ENCODE measurements at regions not wholly inside any gene's neighbourhood (a gene's known extent, or its start where the extent isn't known, plus 50 kb on each side); places are given as distances from the start of the nearest gene placed in this dataset.

DNA sequence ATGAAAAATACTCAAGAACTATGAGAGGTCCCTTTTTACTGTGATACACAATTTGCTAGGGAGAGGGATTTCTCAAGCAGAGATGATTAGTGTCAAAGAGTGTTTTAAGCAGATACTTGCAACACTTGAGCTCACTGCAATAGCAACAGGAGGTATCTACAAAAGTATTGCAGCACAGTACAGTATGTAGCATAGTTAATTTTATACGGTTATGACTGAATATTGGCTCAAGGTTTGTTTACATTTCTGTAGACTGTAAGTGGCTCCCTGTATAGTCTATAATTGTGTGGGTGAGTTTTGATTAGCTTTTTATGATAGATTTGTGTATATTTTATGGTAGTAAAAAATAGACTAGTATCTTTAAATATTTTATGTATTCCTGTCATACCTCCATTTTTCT, 1177.2 kb downstream of the TECRL start:
- no peak for TF ChIP-seq POLR2A (IDR thresholded peaks at IDR 0.05; ENCODE audit: low read length)
- TF ChIP-seq GATA1 (IDR thresholded peaks at IDR 0.05; ENCODE audit: low read depth, low read length), result no peak

Measured in erythroblast (primary cell).